Chondrocyte (in vitro differentiated cells): ENCODE measurements at regions not wholly inside any gene's neighbourhood (a gene's known extent, or its start where the extent isn't known, plus 50 kb on each side); places are given as distances from the start of the nearest gene placed in this dataset.

Experiments
- DNase-seq: peaks from one replicate; pipeline ENCODE4 v3.0.0; 2021; ENCODE audit warnings: mixed read lengths, low spot score
- H3K27ac Mint-ChIP-seq: one replicate; pipeline ENCODE4 v1.8.0; 2021; ENCODE audit warnings: mild to moderate bottlenecking, moderate library complexity, mixed read lengths; ENCODE audit not compliant: unreplicated experiment
- H3K27me3 Mint-ChIP-seq: 2 replicates; pipeline ENCODE4 v1.8.0; 2021; ENCODE audit warnings: low read depth, mixed read lengths
- H3K36me3 Mint-ChIP-seq: 2 replicates; pipeline ENCODE4 v1.8.0; 2021; ENCODE audit warnings: low read depth, mixed read lengths
- H3K4me1 Mint-ChIP-seq: 2 replicates; pipeline ENCODE4 v1.8.0; 2021; ENCODE audit warnings: low read depth, mild to moderate bottlenecking, mixed read lengths
- H3K4me3 Mint-ChIP-seq: one replicate; pipeline ENCODE4 v1.8.0; 2021; ENCODE audit warnings: mild to moderate bottlenecking, moderate library complexity, mixed read lengths; ENCODE audit not compliant: unreplicated experiment
- H3K9me3 Mint-ChIP-seq: 2 replicates; pipeline ENCODE4 v1.8.0; 2021; ENCODE audit warnings: low read depth, mixed read lengths
- TF ChIP-seq, protein P1 (sequence below): fragments of 200-600 bp; sonication (generic); IDR thresholded peaks from 2 replicates; pipeline ENCODE4 v1.5.0; 2021; ENCODE audit warnings: antibody characterized with exemption, mild to moderate bottlenecking, moderate library complexity

DNA sequence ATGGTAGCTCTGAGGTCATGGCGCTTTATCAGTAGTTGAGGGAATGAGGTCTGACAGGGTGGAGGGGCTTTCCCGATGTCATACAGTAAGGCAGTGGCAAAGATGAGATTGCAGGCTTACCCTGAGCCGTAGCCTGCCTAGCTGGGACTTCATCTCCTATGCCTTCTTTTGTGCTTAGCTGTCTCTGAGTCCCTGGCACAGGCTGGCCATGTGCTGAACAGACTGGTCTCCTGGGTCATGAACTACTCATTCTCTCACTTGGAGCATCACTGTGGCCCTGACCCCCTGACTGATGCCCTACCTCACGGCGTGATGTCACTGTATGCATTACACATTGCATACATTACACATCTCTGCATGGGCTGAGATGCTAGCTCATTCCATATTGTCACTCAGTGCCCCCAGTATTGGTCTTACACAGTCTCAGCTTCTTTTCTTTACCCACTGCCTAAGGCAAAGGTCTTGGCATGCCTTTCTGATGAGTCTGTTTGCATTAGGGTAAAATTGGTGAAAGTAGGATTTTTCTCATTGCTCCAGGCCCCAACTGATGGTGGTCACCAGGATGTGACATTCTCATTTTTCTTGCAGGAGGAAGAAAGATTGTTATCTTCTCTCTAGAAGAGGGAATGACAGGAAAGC lies 389.4 kb upstream of the CADM1 start:
- Mint-ChIP-seq H3K4me1 (peaks cover 17% of the 10 kb centered on the region), H3K4me3 (no peak overlapping the region), H3K9me3 (no peaks in the 10 kb centered on the region), H3K27me3 (no peaks in the 10 kb centered on the region), H3K36me3 (no peaks in the 10 kb centered on the region), H3K27ac (no peak overlapping the region)
- no peak for DNase-seq
- TF ChIP-seq, protein P1, sequence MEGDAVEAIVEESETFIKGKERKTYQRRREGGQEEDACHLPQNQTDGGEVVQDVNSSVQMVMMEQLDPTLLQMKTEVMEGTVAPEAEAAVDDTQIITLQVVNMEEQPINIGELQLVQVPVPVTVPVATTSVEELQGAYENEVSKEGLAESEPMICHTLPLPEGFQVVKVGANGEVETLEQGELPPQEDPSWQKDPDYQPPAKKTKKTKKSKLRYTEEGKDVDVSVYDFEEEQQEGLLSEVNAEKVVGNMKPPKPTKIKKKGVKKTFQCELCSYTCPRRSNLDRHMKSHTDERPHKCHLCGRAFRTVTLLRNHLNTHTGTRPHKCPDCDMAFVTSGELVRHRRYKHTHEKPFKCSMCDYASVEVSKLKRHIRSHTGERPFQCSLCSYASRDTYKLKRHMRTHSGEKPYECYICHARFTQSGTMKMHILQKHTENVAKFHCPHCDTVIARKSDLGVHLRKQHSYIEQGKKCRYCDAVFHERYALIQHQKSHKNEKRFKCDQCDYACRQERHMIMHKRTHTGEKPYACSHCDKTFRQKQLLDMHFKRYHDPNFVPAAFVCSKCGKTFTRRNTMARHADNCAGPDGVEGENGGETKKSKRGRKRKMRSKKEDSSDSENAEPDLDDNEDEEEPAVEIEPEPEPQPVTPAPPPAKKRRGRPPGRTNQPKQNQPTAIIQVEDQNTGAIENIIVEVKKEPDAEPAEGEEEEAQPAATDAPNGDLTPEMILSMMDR: no peak

GRCh38 chr11:115892016-115892415 lies 387.8 kb upstream of the CADM1 start:
- no peak overlapping the region for H3K4me3 Mint-ChIP-seq
- TF ChIP-seq, protein P1: no peak
- no peak for DNase-seq
- H3K27ac Mint-ChIP-seq: no peak overlapping the region
- no peaks in the 10 kb centered on the region for H3K36me3 Mint-ChIP-seq
- H3K4me1 Mint-ChIP-seq: peaks cover 17% of the 10 kb centered on the region
- H3K9me3 Mint-ChIP-seq: no peaks in the 10 kb centered on the region
- H3K27me3 Mint-ChIP-seq: no peaks in the 10 kb centered on the region

GRCh38 chr11:115891581-115891980 lies 387.4 kb upstream of the CADM1 start:
- Mint-ChIP-seq H3K36me3 (no peaks in the 10 kb centered on the region), H3K27me3 (no peaks in the 10 kb centered on the region), H3K4me1 (peaks cover 17% of the 10 kb centered on the region), H3K4me3 (no peak overlapping the region), H3K9me3 (no peaks in the 10 kb centered on the region), H3K27ac (no peak overlapping the region)
- no peak for DNase-seq
- TF ChIP-seq, protein P1: no peak

DNA sequence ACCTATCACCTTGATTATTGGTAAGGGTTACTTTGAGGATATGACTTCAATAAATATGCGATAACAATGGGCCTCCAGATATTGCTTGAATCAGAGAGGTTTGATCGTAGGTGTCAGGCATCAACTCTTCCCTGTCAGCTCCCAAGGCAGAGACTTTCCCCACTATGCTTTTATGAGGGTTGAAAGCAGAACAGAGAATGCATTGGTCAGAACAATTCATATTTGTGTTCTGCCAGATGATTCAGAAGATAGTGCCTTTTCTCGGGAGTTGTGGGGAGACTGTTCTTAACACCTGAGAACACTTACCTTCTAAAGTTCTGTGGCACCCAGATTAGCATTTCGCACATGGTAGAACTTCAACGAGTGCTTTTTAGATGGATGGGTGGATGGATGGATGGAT lies 386.3 kb upstream of the CADM1 start:
- Mint-ChIP-seq H3K27ac (no peak overlapping the region), H3K4me1 (peaks cover 22% of the 10 kb centered on the region), H3K27me3 (no peaks in the 10 kb centered on the region), H3K36me3 (no peaks in the 10 kb centered on the region), H3K4me3 (no peak overlapping the region), H3K9me3 (no peaks in the 10 kb centered on the region)
- no peak for DNase-seq
- TF ChIP-seq, protein P1: no peak

- H3K27ac Mint-ChIP-seq: no peak overlapping the region
- TF ChIP-seq, protein P1: no peak
- no peak for DNase-seq
- H3K36me3 Mint-ChIP-seq: no peaks in the 10 kb centered on the region
- no peaks in the 10 kb centered on the region for H3K27me3 Mint-ChIP-seq
- no peaks in the 10 kb centered on the region for H3K9me3 Mint-ChIP-seq
- no peak overlapping the region for H3K4me3 Mint-ChIP-seq
- peaks cover 29% of the 10 kb centered on the region for H3K4me1 Mint-ChIP-seq
These were observed 385.5 kb upstream of the CADM1 start for GRCh38 chr11:115889712-115890111.
